ENCODE measurements at regions not wholly inside any gene's neighbourhood (a gene's known extent, or its start where the extent isn't known, plus 50 kb on each side); places are given as distances from the start of the nearest gene placed in this dataset.

DNA sequence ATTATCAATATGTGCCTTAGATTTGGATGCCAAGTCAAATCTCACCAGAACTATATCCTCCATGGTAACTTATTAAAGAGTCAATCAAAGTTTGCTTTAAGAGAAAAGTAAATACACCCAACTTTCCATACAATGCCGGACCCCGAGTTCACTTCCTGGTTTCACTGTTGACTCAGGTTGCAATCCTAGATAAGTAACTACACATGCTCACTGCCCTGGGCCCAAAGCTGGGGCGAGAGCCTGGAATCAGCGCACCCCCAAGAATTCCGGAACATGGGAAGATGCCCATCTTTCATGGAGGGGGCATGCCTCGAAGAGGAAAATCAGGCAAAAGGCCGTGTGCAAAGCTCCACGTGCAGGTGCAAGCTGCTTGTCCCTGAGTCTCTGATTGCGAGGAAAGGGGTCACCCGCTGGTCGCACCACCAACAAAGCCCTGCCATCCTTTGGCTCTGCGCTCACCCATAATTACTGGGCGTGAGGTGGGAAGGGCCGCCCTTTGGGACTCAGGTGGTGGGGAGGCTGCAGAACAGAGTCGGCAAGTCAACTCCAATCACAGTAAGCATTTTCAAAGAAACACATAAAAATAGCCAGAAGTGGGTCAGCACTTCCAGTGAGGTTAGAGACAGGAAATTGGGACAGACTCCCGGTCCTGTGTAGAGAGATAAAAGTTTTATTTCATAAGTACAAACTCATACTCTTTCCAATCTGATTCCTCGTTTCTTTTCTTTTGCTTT, 167.7 kb downstream of the TOMM20 start (continued):
- TF ChIP-seq, protein P1, sequence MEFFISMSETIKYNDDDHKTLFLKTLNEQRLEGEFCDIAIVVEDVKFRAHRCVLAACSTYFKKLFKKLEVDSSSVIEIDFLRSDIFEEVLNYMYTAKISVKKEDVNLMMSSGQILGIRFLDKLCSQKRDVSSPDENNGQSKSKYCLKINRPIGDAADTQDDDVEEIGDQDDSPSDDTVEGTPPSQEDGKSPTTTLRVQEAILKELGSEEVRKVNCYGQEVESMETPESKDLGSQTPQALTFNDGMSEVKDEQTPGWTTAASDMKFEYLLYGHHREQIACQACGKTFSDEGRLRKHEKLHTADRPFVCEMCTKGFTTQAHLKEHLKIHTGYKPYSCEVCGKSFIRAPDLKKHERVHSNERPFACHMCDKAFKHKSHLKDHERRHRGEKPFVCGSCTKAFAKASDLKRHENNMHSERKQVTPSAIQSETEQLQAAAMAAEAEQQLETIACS (CRISPR knock-in tag; IDR thresholded peaks at IDR 0.05) = peak; percentile 20; the same call in 1 of the 2 replicates
- peak; percentile 89; the same call in 1 of the 2 replicates for TF ChIP-seq ZBTB38 (CRISPR knock-in tag; IDR thresholded peaks at IDR 0.05)
- TF ChIP-seq, protein P2, sequence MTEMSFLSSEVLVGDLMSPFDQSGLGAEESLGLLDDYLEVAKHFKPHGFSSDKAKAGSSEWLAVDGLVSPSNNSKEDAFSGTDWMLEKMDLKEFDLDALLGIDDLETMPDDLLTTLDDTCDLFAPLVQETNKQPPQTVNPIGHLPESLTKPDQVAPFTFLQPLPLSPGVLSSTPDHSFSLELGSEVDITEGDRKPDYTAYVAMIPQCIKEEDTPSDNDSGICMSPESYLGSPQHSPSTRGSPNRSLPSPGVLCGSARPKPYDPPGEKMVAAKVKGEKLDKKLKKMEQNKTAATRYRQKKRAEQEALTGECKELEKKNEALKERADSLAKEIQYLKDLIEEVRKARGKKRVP (CRISPR knock-in tag; IDR thresholded peaks at IDR 0.05) = peak in 1 of 2 experiments; percentile 90; a peak in 2 of 4 replicates
- TF ChIP-seq FOSL1 (CRISPR knock-in tag; IDR thresholded peaks at IDR 0.05; ENCODE audit: borderline replicate concordance) = peak; percentile 33; the same call in 1 of the 2 replicates
- TF ChIP-seq, protein P3, sequence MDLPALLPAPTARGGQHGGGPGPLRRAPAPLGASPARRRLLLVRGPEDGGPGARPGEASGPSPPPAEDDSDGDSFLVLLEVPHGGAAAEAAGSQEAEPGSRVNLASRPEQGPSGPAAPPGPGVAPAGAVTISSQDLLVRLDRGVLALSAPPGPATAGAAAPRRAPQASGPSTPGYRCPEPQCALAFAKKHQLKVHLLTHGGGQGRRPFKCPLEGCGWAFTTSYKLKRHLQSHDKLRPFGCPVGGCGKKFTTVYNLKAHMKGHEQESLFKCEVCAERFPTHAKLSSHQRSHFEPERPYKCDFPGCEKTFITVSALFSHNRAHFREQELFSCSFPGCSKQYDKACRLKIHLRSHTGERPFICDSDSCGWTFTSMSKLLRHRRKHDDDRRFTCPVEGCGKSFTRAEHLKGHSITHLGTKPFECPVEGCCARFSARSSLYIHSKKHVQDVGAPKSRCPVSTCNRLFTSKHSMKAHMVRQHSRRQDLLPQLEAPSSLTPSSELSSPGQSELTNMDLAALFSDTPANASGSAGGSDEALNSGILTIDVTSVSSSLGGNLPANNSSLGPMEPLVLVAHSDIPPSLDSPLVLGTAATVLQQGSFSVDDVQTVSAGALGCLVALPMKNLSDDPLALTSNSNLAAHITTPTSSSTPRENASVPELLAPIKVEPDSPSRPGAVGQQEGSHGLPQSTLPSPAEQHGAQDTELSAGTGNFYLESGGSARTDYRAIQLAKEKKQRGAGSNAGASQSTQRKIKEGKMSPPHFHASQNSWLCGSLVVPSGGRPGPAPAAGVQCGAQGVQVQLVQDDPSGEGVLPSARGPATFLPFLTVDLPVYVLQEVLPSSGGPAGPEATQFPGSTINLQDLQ (CRISPR knock-in tag; IDR thresholded peaks at IDR 0.05) = no peak
- TF ChIP-seq SNAI1 (CRISPR knock-in tag; IDR thresholded peaks at IDR 0.05; ENCODE audit: borderline replicate concordance) = no peak
- TF ChIP-seq ZNF552 (CRISPR knock-in tag; IDR thresholded peaks at IDR 0.05; ENCODE audit: borderline replicate concordance) = no peak
- peak; percentile 54; the same call in 1 of the 2 replicates for TF ChIP-seq HMG20B (CRISPR knock-in tag; conservative IDR thresholded peaks at IDR 0.05)
- TF ChIP-seq, protein P4, sequence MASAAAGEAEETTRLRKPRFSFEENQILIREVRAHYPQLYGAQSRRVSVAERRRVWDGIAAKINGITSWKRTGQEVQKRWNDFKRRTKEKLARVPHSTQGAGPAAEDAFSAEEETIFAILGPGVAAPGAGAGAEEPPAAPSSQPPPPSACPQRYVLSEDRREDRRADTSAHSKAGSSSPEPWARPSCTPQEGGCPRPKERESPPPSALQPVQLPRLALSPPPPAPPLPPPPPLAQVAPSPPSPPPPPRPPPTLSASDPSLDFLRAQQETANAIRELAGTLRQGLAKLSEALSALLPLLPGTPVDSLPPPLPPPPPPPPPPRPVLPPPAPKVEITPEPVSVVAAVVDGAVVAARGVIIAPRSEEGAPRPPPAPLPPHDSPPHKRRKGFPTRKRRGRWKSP (CRISPR knock-in tag; IDR thresholded peaks at IDR 0.05) = peak; percentile 33
- TF ChIP-seq ZKSCAN8 (CRISPR knock-in tag; IDR thresholded peaks at IDR 0.05; ENCODE audit: borderline replicate concordance) = peak; percentile 58; the same call in 1 of the 2 replicates
- TF ChIP-seq, protein P5, sequence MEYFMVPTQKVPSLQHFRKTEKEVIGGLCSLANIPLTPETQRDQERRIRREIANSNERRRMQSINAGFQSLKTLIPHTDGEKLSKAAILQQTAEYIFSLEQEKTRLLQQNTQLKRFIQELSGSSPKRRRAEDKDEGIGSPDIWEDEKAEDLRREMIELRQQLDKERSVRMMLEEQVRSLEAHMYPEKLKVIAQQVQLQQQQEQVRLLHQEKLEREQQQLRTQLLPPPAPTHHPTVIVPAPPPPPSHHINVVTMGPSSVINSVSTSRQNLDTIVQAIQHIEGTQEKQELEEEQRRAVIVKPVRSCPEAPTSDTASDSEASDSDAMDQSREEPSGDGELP (IDR thresholded peaks at IDR 0.05; ENCODE audit: borderline replicate concordance, low read depth) = peak; percentile 89
- TF ChIP-seq CENPX (CRISPR knock-in tag; IDR thresholded peaks at IDR 0.05) = no peak
- TF ChIP-seq ZNF501 (CRISPR knock-in tag; IDR thresholded peaks at IDR 0.05) = peak; percentile 82
- TF ChIP-seq SMARCC2 (IDR thresholded peaks at IDR 0.05) = 0 out of 2 replicates have a peak, but pooled peaks have one; percentile 20
- TF ChIP-seq ELF1 (CRISPR knock-in tag; IDR thresholded peaks at IDR 0.05) = peak; percentile 96
- peak; percentile 91 for TF ChIP-seq PITX1 (CRISPR knock-in tag; IDR thresholded peaks at IDR 0.05)
- TF ChIP-seq ISX (CRISPR knock-in tag; conservative IDR thresholded peaks at IDR 0.05) = no peak
- TF ChIP-seq HES4 (CRISPR knock-in tag; IDR thresholded peaks at IDR 0.05; ENCODE audit: borderline replicate concordance) = no peak
- no peak for TF ChIP-seq FOXP1 (IDR thresholded peaks at IDR 0.05)
- TF ChIP-seq FOXP1 (CRISPR knock-in tag; IDR thresholded peaks at IDR 0.05) = peak; percentile 90
- TF ChIP-seq RCOR2 (CRISPR knock-in tag; IDR thresholded peaks at IDR 0.05) = peak; percentile 28; the same call in 1 of the 2 replicates
- peak; percentile 85 for TF ChIP-seq NRL (CRISPR knock-in tag; IDR thresholded peaks at IDR 0.05; ENCODE audit: borderline replicate concordance)
- TF ChIP-seq TAF15 (IDR thresholded peaks at IDR 0.05; ENCODE audit: low read depth, low read length, poor library complexity, severe bottlenecking) = no peak
- TF ChIP-seq AHR (CRISPR knock-in tag; IDR thresholded peaks at IDR 0.05) = peak; percentile 77; the same call in 1 of the 2 replicates
- TF ChIP-seq HOXA3 (CRISPR knock-in tag; IDR thresholded peaks at IDR 0.05) = peak; percentile 88
